ENCODE measurements at regions not wholly inside any gene's neighbourhood (a gene's known extent, or its start where the extent isn't known, plus 50 kb on each side); places are given as distances from the start of the nearest gene placed in this dataset.
A peak's percentile ranks its signal among the peaks of the same experiment; 100 is the strongest.
"Not testable (repeated sequence)": the region's sequence is repeated elsewhere in the genome, so short reads cannot be mapped to it uniquely, and the experiment has no call there.

DNA sequence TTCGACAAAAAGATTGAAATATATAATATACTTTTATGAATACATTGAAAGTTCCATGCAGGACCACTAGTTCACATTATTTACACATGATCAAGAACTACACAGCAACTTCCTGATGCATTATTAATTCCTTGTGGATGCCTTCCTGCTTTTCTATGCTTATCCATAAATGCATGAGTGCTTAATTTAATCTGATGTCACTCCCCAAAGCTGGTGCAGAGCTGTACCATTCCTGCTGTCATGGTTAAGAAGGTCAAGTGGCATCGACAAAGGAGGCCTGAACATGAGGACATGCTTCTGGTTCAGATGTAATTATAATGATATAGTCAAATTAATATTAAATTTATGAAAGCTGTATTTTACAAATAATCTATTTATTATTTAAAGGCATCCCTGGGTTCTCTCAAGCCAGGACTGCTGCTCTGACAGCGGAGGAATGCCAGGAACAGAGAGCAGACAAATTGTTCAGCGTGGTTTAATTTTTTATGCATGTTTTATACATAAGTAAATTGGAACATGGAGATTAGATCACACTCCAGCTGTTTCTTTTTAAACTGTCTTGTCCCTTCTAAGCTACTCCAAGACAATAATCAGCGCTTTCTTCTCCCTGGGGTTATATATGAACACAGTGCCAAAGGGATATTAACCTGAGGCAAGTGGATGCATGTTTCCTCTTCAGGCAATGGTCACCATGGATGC lies 307.3 kb upstream of the CNTNAP5 start:
- no peak for DNase-seq (ENCODE audit: low spot score)

- DNase-seq (ENCODE audit: low spot score) = no peak
These were observed 304.3 kb upstream of the CNTNAP5 start for GRCh38 chr2:123720760-123721159.

DNA sequence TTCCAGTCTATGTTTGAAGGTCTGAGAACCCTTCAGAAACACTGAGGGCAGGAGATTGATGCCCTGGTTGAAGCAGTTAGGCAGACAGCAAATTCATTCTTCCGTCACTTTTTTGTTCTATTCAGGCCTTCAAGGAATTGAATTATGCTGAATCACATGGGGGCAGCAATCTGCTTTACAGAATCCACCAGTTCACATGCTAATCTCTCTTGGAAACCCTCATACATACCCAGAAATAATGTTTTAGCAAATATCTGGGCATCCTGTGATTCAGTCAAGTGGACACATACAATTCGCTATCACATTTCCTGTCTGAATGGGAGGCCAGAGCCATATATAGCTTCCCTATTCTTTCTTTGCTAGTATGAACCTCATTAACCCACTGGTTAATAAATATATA lies 301.4 kb upstream of the CNTNAP5 start:
- DNase-seq (ENCODE audit: low spot score) = no peak

DNA sequence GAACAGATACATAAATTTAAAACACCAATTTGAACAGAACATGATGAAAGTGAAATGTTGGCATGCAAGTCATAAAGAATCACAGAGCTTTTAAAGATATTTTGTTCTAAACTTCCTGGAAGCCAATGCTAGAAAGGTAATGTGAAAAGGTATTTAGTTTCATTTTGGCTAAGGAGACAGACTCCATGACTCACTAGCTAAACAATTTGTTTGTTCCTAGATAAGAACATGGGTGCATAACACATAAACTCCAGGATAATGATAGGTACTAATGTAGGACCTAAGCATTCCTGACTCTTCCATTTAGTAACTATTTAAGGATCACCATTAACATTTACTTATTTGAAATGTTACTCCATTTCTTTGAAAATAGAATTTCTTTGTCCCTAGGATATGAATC lies 292.5 kb upstream of the CNTNAP5 start:
- DNase-seq (ENCODE audit: low spot score) = no peak

DNA sequence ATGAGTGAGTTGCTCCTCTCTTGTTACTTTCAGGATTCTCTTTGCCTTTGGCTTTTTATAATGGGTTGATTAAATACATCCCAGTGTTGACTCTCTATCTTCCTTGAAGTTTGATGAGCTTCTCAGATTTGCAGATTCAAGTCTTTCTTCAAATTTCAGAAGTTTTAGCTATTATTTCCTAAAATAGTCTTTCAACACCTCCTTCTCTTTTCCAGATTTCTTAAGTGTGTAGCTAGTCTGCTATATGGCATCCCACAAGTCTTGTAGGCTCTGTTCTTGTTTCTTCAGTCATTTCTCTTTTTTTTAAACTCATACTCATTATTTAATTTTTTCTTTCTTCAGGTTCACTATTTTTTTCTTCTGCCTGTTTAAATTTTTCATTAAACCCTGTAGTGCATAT lies 287.7 kb upstream of the CNTNAP5 start:
- DNase-seq (ENCODE audit: low spot score) = no peak

DNA sequence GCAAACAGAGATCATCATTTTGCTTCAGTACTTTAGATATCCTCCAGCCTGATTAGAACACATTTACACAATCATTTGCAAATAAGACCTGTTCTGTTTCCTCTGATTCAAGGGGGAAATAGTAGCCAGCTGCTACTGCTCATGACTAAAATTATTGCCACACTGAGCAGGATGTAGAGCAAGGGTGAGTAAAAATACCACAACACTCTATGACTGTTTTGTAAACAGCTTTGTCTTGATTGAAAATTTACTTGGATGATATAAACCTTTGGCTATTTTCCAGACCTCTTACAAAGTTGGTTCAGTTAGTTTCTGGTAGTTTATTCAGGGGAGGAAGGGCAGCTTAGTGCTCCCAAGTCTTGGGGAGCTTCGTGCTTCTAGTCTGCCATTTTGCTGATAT lies 286.4 kb upstream of the CNTNAP5 start:
- no peak for DNase-seq (ENCODE audit: low spot score)

DNA sequence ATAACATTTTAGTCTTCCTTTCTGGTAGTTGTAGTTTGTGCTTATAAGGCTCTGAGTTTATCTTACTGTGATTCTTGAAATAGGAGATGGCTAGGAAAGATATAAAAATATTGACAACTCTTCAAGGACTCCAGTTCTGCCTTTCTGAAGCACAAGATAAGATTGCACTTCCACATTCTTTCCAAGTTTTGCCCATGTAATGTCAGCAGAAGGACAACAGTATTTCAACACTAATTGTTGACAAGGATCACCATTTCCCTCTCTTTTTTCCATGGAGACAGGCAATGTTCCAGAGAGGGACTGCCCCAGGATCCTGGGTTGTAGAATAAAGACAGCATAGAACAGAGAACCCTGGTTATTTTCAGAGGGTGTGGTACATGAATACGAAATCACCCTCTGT lies 279.1 kb upstream of the CNTNAP5 start:
- no peak for DNase-seq (ENCODE audit: low spot score)

GRCh38 chr2:123747326-123747725 lies 277.8 kb upstream of the CNTNAP5 start:
- no peak for DNase-seq (ENCODE audit: low spot score)

DNA sequence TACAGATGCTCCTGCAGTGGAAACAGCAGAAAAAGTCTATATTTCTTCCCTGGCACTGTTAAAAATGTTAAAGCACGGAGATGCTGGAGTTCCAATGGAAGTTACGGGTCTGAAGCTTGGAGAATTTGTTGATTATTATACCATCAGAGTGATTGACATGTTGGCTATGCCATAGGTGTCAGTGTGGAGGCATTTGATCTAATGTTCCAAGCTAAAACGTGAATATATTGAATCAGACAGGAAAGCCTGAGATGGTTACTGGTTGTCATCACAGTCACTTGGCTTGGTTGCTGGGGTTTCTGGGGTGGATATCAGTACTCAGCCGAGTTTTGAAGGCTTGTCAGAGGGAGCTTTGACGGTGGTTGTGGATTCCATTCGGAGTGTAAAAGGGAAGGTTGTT lies 262.9 kb upstream of the CNTNAP5 start:
- DNase-seq (ENCODE audit: low spot score) = no peak

- no peak for DNase-seq (ENCODE audit: low spot score)
These were observed 256.9 kb upstream of the CNTNAP5 start for GRCh38 chr2:123768233-123768632.

GRCh38 chr2:123769001-123769400 lies 256.1 kb upstream of the CNTNAP5 start:
- DNase-seq (ENCODE audit: low spot score) = no peak

DNA sequence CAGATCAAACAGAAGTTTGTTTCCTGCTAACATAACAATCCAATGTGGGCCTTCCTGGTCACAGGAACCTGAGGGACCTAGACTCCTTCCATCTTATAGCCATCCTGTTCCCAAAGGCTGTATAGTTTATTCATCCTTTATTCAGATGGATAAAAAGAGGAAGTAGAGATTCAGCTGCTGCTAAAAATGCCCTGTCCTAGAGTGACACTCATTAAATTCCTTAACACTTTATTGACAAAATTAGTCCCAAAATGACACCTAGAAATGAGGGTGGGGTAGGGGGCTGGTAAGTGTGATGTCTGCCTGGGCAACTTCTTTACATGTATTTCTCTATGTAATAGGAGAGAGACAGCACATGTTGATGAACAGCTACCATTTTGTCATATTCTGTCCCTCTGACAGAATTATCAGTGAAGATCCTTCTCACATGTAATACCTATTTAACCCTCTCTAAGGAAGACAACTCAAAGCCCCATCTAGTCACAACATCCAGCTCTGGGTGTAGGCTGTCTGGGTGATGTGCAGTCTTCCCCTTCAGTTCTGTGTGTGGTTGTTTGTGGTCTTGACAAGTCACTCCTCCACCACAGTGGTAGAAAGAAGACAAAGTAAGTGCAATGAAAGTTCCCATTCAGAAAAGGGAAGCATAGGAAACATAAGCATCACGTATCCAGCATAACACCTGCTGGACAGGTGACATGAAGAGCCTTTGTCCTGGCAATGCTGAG lies 253.9 kb upstream of the CNTNAP5 start:
- DNase-seq (ENCODE audit: low spot score) = no peak

GRCh38 chr2:123771928-123772632 lies 253.0 kb upstream of the CNTNAP5 start:
- peak; percentile 23 for DNase-seq (ENCODE audit: low spot score)

- no peak for DNase-seq (ENCODE audit: low spot score)
These were observed 248.0 kb upstream of the CNTNAP5 start for GRCh38 chr2:123777116-123777515.

GRCh38 chr2:123783164-123783563 lies 241.9 kb upstream of the CNTNAP5 start:
- DNase-seq (ENCODE audit: low spot score) = no peak

DNA sequence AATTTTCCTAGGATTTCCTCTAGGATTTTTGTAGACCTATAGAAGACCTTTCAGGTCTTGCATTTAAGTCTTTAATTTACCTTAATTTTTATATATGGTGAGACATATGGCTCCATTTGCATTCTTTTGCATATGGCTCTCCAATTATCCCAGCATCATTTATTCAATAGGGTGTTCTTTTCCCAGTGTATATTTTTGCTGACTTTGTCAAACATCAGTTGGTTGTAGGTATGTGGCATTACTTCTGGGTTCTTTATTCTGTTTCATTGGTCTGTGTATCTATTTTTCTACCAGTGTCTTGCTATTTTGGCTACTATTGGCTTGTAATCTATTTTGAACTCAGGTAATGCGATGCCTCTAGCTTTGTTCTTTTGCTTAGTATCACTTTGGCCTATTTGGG lies 239.8 kb upstream of the CNTNAP5 start:
- no peak for DNase-seq (ENCODE audit: low spot score)

DNA sequence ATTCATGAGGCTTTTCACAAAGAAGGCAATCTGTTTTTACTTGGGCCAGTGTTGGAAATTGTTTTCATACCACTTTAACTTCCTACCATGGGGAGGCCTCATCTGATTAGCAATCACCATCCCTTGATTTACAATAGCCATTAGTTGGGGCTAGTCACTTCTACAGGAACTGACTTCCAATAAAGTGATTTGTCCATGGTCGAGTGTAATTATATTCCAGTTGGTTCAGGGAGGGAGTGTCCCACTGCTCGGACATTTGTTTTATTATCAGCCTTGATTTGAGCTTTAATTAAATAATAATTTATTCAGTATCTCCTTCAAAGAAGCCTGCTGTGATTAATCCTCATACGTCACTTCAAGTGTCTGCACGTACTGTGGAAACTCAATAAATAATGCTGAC lies 233.9 kb upstream of the CNTNAP5 start:
- DNase-seq (ENCODE audit: low spot score) = no peak

GRCh38 chr2:123791684-123792083 lies 233.4 kb upstream of the CNTNAP5 start:
- DNase-seq (ENCODE audit: low spot score) = no peak

DNA sequence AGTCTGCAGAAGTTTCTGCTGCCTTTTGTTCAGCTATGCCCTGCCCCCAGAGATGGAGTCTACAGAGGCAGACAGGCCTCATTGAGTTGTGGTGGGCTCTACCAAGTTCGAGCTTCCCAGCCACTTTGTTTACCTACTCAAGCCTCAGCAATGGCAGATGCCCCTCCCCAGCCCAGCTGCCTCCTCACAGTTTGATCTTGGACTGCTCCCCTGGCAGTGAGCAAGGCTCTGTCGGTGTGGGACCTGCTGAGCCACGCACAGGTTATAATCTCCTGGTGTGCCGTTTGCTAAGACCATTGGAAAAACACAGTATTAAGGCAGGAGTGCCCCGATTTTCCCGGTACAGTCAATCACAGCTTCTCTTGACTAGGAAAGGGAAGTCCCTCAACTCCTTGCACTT lies 221.0 kb upstream of the CNTNAP5 start:
- DNase-seq (ENCODE audit: low spot score) = not testable (repeated sequence)

GRCh38 chr2:123805746-123806145 lies 219.3 kb upstream of the CNTNAP5 start:
- DNase-seq (ENCODE audit: low spot score) = not testable (repeated sequence)

- DNase-seq (ENCODE audit: low spot score) = no peak
These were observed 216.8 kb upstream of the CNTNAP5 start for GRCh38 chr2:123808243-123808642.

DNA sequence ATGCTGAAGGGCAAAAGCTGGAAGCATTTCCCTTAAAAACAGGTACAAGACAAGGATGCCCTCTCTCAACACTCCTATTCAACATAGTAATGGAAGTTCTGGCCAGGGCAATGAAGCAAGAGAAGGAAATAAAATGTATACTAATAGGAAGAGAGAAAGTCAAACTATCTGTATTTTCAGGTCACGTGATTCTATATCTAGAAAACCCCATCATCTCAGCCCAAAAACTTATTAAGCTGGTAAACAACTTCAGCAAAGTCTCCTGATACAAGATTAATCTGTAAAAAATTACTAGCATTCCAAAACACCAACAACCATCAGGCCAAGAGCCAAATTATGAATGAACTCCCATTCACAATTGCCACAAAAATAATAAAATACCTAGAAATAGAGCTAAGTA lies 213.2 kb upstream of the CNTNAP5 start:
- no peak for DNase-seq (ENCODE audit: low spot score)

GRCh38 chr2:123816203-123816602 lies 208.9 kb upstream of the CNTNAP5 start:
- no peak for DNase-seq (ENCODE audit: low spot score)
